ENCODE measurements at regions not wholly inside any gene's neighbourhood (a gene's known extent, or its start where the extent isn't known, plus 50 kb on each side); places are given as distances from the start of the nearest gene placed in this dataset.

DNA sequence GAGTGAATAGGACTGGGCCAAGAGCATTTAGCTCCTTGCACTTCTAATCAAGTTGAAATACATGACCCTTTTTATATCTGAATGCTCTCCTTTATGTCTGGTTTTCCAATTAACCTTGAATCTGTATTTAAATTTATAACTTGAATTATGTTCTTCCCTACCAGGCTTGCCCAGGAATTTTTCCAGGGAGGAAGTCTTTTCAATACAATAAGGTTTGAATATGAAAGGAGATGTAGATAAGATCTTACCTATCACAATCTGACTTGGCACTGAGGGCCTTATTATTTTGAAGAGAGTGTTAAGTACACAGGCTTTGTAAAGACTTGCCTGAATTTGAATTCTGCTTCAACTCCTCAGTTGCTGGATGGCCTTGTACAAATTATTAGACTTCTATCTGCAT is 555.7 kb downstream of the PCDH7 start:
- DNase-seq, result no peak

DNA sequence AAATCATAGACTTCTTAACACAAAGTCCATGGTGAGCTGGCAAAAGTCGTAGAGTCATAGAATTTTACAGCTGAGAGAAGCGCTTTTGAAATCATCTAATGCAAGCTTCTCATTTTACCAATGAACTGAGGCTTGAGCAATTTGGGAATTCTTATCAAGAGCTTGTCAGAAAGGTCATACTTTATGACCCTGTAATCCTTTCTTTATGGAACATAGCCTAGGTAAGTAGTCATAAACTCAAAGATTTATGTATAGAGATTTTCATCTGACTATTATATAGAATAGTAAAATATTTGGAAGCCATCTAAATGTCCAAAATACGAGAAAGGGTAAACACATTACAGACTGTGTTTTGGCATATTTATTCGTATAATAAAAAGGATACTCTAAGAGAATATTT is 563.5 kb downstream of the PCDH7 start:
- DNase-seq, result no peak

DNA sequence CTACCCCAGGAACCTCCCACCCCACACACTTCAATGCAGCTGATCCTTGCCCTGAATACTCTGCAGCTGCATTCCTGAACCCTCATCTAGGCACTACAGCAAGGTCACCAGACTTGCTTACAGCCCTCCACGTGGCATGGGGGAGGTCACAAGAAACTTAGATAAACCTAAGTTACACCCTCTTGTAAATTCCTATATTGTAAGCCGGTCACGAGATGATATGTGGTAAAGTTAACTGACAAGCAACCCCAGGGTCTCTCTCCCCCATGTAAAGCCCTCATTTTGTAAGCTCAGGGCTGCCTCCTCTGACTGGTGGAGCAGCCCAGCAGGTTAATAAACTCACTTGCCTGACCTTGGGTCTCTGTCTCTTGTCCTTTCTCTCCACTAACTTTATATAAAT is 570.7 kb downstream of the PCDH7 start:
- no peak for DNase-seq

- no peak for DNase-seq
These were observed 571.1 kb downstream of the PCDH7 start for GRCh38 chr4:31291238-31291637.

- no peak for DNase-seq
These were observed 574.7 kb downstream of the PCDH7 start for GRCh38 chr4:31294655-31295480.

DNA sequence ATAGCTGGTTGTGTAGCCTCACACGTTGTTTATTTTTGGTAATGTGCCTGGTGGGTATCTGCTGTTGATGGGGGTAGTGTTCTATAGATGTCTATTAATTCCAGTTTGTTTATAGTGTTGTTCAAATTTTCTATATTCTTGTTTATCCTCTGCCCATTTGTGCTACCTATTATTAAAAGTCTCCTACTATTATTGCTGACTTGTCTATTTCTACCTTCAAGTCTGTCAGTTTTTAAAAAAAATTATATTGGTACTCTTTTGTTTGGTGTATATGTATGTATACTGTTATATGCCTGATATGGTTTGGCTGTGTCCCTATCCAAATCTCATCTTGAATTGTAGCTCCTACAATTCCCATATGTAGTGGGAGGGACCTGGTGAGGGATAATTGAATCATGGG is 578.6 kb downstream of the PCDH7 start:
- no peak for DNase-seq

DNA sequence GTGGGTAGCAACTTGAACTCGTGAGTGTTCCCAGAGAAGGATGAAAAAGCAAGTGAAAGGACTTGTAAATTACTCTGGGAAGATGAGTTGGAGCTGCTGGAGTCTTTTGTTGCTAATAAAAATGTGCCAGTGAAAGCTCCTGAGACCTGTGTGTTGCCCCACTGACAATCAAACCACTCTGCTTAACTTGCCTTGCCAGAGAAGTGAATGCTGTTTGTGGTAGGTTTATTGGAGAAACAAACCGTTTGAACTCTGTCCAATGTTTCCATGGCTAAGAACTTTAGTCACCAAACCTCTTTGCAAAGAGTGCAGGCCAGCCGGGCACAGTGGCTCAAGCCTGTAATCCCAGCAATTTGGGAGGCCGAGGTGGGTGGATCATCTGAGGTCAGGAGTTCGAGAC is 586.9 kb downstream of the PCDH7 start:
- DNase-seq, result no peak

GRCh38 chr4:31324814-31325213 is 604.6 kb downstream of the PCDH7 start:
- DNase-seq, result no peak

- no peak for DNase-seq
These were observed 605.1 kb downstream of the PCDH7 start for GRCh38 chr4:31325300-31325699.

DNA sequence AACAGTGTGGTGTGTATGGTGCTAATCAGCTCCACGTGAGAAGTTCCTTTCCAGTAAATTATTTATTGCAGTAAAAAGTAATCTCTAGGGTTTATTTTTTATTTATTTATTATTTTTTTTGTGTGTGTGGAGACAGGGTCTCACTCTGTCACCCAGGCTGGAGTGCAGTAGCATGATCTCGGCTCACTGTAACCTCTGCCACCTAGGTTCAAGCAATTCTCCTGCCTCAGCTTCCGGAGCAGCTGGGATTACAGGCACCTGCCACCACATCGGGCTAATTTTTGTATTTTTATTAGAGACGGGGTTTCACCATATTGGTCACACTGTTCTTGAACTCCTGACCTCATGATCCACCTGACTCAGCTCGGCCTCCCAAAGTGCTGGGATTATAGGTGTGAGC is 606.9 kb downstream of the PCDH7 start:
- no peak for DNase-seq

GRCh38 chr4:31328932-31329331 is 608.8 kb downstream of the PCDH7 start:
- DNase-seq, result no peak

GRCh38 chr4:31334086-31334910 is 614.1 kb downstream of the PCDH7 start:
- DNase-seq, result no peak

- DNase-seq, result no peak
These were observed 617.8 kb downstream of the PCDH7 start for GRCh38 chr4:31338000-31338399.

GRCh38 chr4:31341601-31342359 is 621.6 kb downstream of the PCDH7 start:
- no peak for DNase-seq

GRCh38 chr4:31343061-31343460 is 622.9 kb downstream of the PCDH7 start:
- no peak for DNase-seq

GRCh38 chr4:31349907-31350306 is 629.7 kb downstream of the PCDH7 start:
- no peak for DNase-seq

DNA sequence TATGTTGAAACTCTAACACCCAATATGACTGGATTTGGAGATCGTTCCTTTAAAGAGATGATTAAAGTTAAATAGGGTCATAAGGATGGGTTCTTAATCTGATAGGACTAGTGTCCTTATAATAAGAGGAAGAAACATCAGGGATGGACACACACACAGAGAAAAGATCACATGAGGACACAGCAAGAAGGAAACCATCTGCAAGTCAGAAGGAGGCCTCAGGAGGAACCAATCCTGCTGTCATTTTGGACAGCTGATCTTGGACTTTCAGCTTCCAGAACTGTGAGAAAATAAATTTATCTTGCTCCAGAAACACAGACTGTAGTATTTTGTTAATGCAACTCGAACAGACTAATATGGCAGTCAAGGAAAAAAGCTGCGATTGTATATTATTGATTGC is 631.5 kb downstream of the PCDH7 start:
- no peak for DNase-seq

DNA sequence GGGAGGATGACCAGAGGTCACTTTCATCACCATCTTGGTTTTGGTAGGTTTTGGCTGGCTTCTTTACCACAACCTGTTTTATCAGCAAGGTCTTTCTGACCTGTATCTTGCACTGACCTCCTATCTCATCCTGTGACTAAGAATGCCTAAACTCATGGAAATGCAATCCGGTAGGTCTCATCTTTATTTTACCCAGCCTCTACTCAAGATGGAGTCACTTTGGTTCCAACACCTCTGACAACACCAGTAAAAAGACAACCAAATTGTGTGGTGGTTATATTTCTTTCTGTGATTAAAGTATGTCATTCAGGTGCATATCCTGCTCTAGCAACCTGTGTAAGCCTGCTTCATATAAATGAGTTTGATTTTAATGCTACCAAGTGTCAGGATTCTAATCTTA is 636.7 kb downstream of the PCDH7 start:
- DNase-seq, result no peak

- DNase-seq, result peak; percentile 57
These were observed 640.6 kb downstream of the PCDH7 start for GRCh38 chr4:31360786-31361185.

- no peak for DNase-seq
These were observed 642.6 kb downstream of the PCDH7 start for GRCh38 chr4:31362756-31363155.

DNA sequence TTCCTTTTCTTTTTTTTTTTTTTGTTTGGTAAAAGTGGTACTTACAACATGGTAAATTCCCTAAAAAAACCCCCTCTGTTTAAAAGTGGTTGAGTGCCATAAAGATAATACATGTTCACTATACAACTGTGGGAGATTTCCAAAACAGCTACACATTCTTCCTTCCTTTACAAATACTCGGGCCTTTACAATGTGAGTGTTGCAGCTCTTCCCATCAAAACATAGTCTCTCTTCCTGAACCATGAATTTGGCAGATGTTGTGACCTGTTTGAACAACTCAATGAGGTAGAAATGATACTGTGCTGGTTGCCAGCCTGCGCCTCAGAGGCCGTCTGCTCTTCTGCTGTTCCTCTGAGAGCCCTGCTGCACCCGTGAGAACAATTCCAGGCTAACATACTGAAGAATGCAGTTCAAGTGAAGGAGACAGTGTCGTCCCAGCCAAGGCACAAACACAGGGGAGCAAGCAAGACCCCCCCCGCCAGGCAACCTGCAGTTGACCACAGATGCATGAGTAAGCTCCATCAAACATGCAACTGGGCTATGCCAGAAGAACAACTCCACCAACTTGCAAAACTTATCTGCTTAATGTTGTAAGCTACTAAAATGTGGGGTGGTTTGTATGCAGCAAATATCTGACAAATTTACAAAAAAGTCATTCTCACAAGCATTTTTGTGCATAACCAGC is 645.0 kb downstream of the PCDH7 start:
- no peak for DNase-seq

DNA sequence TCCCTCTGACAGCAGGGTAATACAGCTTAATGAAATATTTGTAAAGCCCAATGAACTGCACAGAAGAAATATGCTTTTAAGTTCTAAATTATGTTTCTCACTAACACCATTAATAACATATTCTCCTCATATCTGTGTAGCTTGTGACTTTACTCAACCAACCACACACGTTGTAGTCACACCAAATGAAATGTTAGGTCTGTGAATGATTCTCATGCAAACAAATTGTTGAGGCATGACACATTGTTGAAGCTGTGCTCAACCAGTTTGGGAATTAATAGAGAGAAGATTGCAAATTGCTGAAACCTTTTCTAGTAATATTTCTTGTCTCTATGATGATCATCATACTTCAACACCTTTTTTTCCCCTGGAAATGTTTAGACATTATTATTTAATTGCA is 645.9 kb downstream of the PCDH7 start:
- no peak for DNase-seq

Data from muscle of arm (tissue), 1 donor.